K562 (cell line): ENCODE measurements at regions not wholly inside any gene's neighbourhood (a gene's known extent, or its start where the extent isn't known, plus 50 kb on each side); places are given as distances from the start of the nearest gene placed in this dataset.

Experiments
- ATAC-seq: fragments of 200-7000 bp; cut with Tn5 transposase; 3 replicates; pipeline ENCODE4 v1.9.1; 2020; ENCODE audit warnings: moderate library complexity
- BruUV-seq: library from RNA; stranded (reverse); fragments of 400-500 nt; replicated peaks from 2 replicates; lab custom pipeline; 2021; lab: Mats Ljungman, UMichigan
- CTCF ChIA-PET: fragments of 300-600 bp; formaldehyde crosslinking; extraction: SDS; loops from one replicate; lab custom pipeline; 2021; ENCODE audit warnings: low intra/inter-chr PET ratio; lab: Yijun Ruan, JAX
- POLR2A ChIA-PET: fragments of 300-600, 350-650 bp; sonication (Branson Sonifier 250); formaldehyde crosslinking; extraction: SDS; loops from one replicate; lab custom pipeline; 2021; ENCODE audit warnings: antibody characterized with exemption, inconsistent platforms; lab: Yijun Ruan, JAX
- DNase-seq, 4 experiments: peaks; one replicate each; pipeline versions ENCODE4 v3.0.0 to v3.0.0-alpha.2; 2011 to 2018; ENCODE audit warnings: low spot score in 3 of 4, mixed read lengths in 3 of 4; ENCODE audit errors: extremely low read depth in 1 of 4
- FAIRE-seq: peaks from 2 replicates; lab custom pipeline; 2011; peaks lifted over from hg19 to GRCh38; lab: Jason Lieb, UNC
- H2AFZ ChIP-seq: 2 replicates; pipeline ENCODE4 v1.6.0; 2011; ENCODE audit warnings: low read depth, low read length, control low read depth, inconsistent platforms
- H3K27ac ChIP-seq: fragments of 200-600 bp; 3 replicates; pipeline ENCODE4 v1.8.0; 2011; ENCODE audit warnings: low read depth, mild to moderate bottlenecking, control low read depth, inconsistent platforms, low read length, moderate library complexity, mixed read lengths; ENCODE audit errors: extremely low read depth
- H3K27me3 ChIP-seq, 2 experiments: fragments of 300-600 bp in 1 of 2; 2 replicates in 1 of 2; 3 replicates in 1 of 2; pipeline versions ENCODE4 v1.6.0 to v1.8.0; 2011; ENCODE audit warnings: inconsistent platforms in 2 of 2, low read length in 2 of 2, mild to moderate bottlenecking in 1 of 2, mixed read lengths in 1 of 2, moderate library complexity in 1 of 2; ENCODE audit not compliant: control insufficient read depth in 2 of 2, insufficient read depth in 2 of 2
- H3K36me3 ChIP-seq: fragments of 300-600 bp; 3 replicates; pipeline ENCODE4 v1.8.0; 2011; ENCODE audit warnings: mild to moderate bottlenecking, low read length, inconsistent platforms; ENCODE audit not compliant: control insufficient read depth, insufficient read depth
- H3K4me1 ChIP-seq, 2 experiments: fragments of 200-600 bp in 1 of 2; replicated peaks in 1 of 2; 2 replicates in 1 of 2; 3 replicates in 1 of 2; pipeline versions ENCODE4 v1.5.1 to v1.8.0; 2011; ENCODE audit warnings: inconsistent platforms in 2 of 2, low read length in 2 of 2, mild to moderate bottlenecking in 1 of 2, mixed read lengths in 1 of 2, moderate library complexity in 1 of 2; ENCODE audit not compliant: control insufficient read depth in 2 of 2, insufficient read depth in 2 of 2
- H3K4me2 ChIP-seq: 2 replicates; pipeline ENCODE4 v1.6.1; 2011; ENCODE audit warnings: low read length, control low read depth, inconsistent platforms, mixed read lengths; ENCODE audit not compliant: insufficient read depth
- H3K4me3 ChIP-seq: fragments of 200-600 bp; sonication (generic), shearing (Covaris generic); 2 replicates; pipeline ENCODE4 v1.5.1; 2016; ENCODE audit warnings: control low read depth, inconsistent platforms
- H3K79me2 ChIP-seq: fragments of 200-600 bp; 3 replicates; pipeline ENCODE4 v1.8.0; 2011; ENCODE audit warnings: low read length, inconsistent platforms; ENCODE audit not compliant: control insufficient read depth, insufficient read depth
- H3K9ac ChIP-seq, 2 experiments: 2 replicates each; pipeline versions ENCODE4 v1.6.0 to v1.6.1; 2011; ENCODE audit warnings: low read depth in 2 of 2, low read length in 2 of 2, control low read depth in 1 of 2, inconsistent platforms in 1 of 2, mild to moderate bottlenecking in 1 of 2, mixed read lengths in 1 of 2; ENCODE audit not compliant: insufficient read depth in 1 of 2
- H3K9me1 ChIP-seq: one replicate; pipeline ENCODE4 v1.6.0; 2011; ENCODE audit warnings: inconsistent platforms, mild to moderate bottlenecking, low read length, moderate library complexity; ENCODE audit not compliant: control insufficient read depth, insufficient read depth
- H3K9me3 ChIP-seq: replicated peaks from 2 replicates; pipeline ENCODE4 v1.5.1; 2011; ENCODE audit warnings: low read depth, low read length, inconsistent platforms; ENCODE audit not compliant: control insufficient read depth, insufficient read depth
- H4K20me1 ChIP-seq: replicated peaks from 2 replicates; pipeline ENCODE4 v1.6.1; 2011; ENCODE audit warnings: low read length, inconsistent platforms, mixed read lengths; ENCODE audit not compliant: control insufficient read depth, insufficient read depth
- BACH1 ChIP-seq: fragments of 200-800 bp; sonication (Bioruptor generic); IDR thresholded peaks from 2 replicates; pipeline ENCODE4 v1.6.1; 2016; ENCODE audit warnings: missing genetic modification characterization, missing compliant biosample characterization
- DLX4 ChIP-seq: fragments of 250-450 bp; sonication (Bioruptor Pico); IDR thresholded peaks from 2 replicates; pipeline ENCODE4 v1.6.1; 2021; ENCODE audit warnings: mild to moderate bottlenecking
- HSF4 ChIP-seq: fragments of 250-450 bp; sonication (Bioruptor Pico); IDR thresholded peaks from 2 replicates; pipeline ENCODE4 v2.1.2; 2022; ENCODE audit warnings: mild to moderate bottlenecking, moderate library complexity, borderline replicate concordance
- MXD1 ChIP-seq: fragments of 250-450 bp; sonication (Bioruptor Pico); IDR thresholded peaks from 2 replicates; pipeline ENCODE4 v1.8.0; 2021; ENCODE audit warnings: borderline replicate concordance, mild to moderate bottlenecking, moderate library complexity; ENCODE audit not compliant: poor library complexity, severe bottlenecking
- PHTF2 ChIP-seq: fragments of 250-450 bp; sonication (Bioruptor Pico); IDR thresholded peaks from 2 replicates; pipeline ENCODE4 v1.5.0; 2021; ENCODE audit warnings: mild to moderate bottlenecking
- POLR3G ChIP-seq: IDR thresholded peaks from 2 replicates; pipeline ENCODE4 v1.6.1; 2011; ENCODE audit not compliant: insufficient read length, insufficient replicate concordance; ENCODE audit errors: extremely low read depth
- SREBF2 ChIP-seq: sonication (generic); formaldehyde crosslinking; IDR thresholded peaks from 2 replicates; pipeline ENCODE4 v1.4.0; 2020; ENCODE audit warnings: mild to moderate bottlenecking, missing genetic modification reagents
- TEAD2 ChIP-seq: fragments of 450-650 bp; IDR thresholded peaks from 2 replicates; pipeline ENCODE4 v1.6.1; 2016; ENCODE audit warnings: missing genetic modification characterization, control low read depth, missing compliant biosample characterization
- TFAM ChIP-seq: fragments of 250-450 bp; sonication (Bioruptor Pico); conservative IDR thresholded peaks from 2 replicates; pipeline ENCODE4 v1.5.0; 2021; ENCODE audit warnings: mild to moderate bottlenecking, moderate library complexity
- TFE3 ChIP-seq: fragments of 450-650 bp; formaldehyde crosslinking; IDR thresholded peaks from 2 replicates; pipeline ENCODE4 v1.4.0; 2020; ENCODE audit warnings: mild to moderate bottlenecking, mixed read lengths
- ZNF512 ChIP-seq: IDR thresholded peaks from 2 replicates; pipeline ENCODE4 v1.6.1; 2016; ENCODE audit warnings: missing genetic modification characterization, missing compliant biosample characterization
- ZNF589 ChIP-seq: fragments of 200-800 bp; sonication (Bioruptor generic); IDR thresholded peaks from 2 replicates; pipeline ENCODE4 v1.6.1; 2016; ENCODE audit warnings: low read depth, missing genetic modification characterization, missing compliant biosample characterization
- WGBS: fragments of 100-300 bp; shearing (Covaris generic); methylation state at CpG from one replicate; pipeline ENCODE4 v1.1.6; 2016; ENCODE audit warnings: low coverage, mixed read lengths; ENCODE audit not compliant: insufficient coverage; ENCODE audit errors: missing lambda C conversion rate; 5-methylcytosine and 5-hydroxymethylcytosine counted together
- in situ Hi-C: fragments of 300-500 bp; cut with MboI; formaldehyde crosslinking; loops from 4 replicates; pipeline ENCODE4 v1.15.0; 2018; ENCODE audit warnings: inconsistent platforms, mixed read lengths
- intact Hi-C: fragments of 100-400 bp; cut with micrococcal nuclease; formaldehyde crosslinking; loops from 2 replicates; pipeline ENCODE4 v1.14.2; 2022

- TF ChIP-seq POLR3G (no peak), DLX4 (CRISPR knock-in tag) (no peak)
- TF ChIP-seq, all 486 proteins: peak for 0
Measured at GRCh38 chr6:9155836-9156235, 720.5 kb upstream of the SLC35B3 start (continued).

GRCh38 chr6:9143140-9143539 is 707.8 kb upstream of the SLC35B3 start:
- intact Hi-C loops, result no loop called here
- no peak for FAIRE-seq
- POLR2A ChIA-PET, result no interaction called here

More at GRCh38 chr6:9143140-9143539, 707.8 kb upstream of the SLC35B3 start:
- BruUV-seq, result no TSS peak
- no peaks in the 10 kb centered on the region for H3K9me1 ChIP-seq
- CTCF ChIA-PET, result no interaction called here
- H3K4me1 ChIP-seq, result no peaks in the 10 kb centered on the region
- no peaks in the 10 kb centered on the region for H4K20me1 ChIP-seq
- no peak overlapping the region for H3K4me3 ChIP-seq
- H3K36me3 ChIP-seq, result no peaks in the 10 kb centered on the region
- no peak overlapping the region for H2AFZ ChIP-seq
- H3K27ac ChIP-seq, result no peak overlapping the region
- H3K79me2 ChIP-seq, result no peaks in the 10 kb centered on the region
- DNase-seq, result no peak
- in situ Hi-C loops, result no loop called here
- 1% methylated on average over 4 of the region's 4 CpGs for WGBS
- H3K27me3 ChIP-seq, result no peaks in the 10 kb centered on the region
- 0 out of 2 replicates have a peak, but pooled peaks cover 3% of the 10 kb centered on the region for H3K9me3 ChIP-seq
- no peak for TF ChIP-seq TFAM (CRISPR knock-in tag)
- TF ChIP-seq TFE3 (CRISPR knock-in tag), result no peak
- TF ChIP-seq TEAD2 (tag), result no peak
- TF ChIP-seq MXD1 (CRISPR knock-in tag), result no peak
- no peak for TF ChIP-seq BACH1
- no peak for TF ChIP-seq ZNF589 (CRISPR knock-in tag)
- TF ChIP-seq HSF4 (CRISPR knock-in tag), result no peak
- no peak for TF ChIP-seq ZNF512
- no peak for TF ChIP-seq PHTF2 (CRISPR knock-in tag)
- no peak for TF ChIP-seq SREBF2 (CRISPR knock-in tag)
- H3K9ac ChIP-seq, result no peak overlapping the region
- no peak overlapping the region for H3K4me2 ChIP-seq
- no peak for ATAC-seq
